Skeletal muscle satellite cell (primary cell): ENCODE measurements at regions not wholly inside any gene's neighbourhood (a gene's known extent, or its start where the extent isn't known, plus 50 kb on each side); places are given as distances from the start of the nearest gene placed in this dataset.
"Not testable (repeated sequence)": the region's sequence is repeated elsewhere in the genome, so short reads cannot be mapped to it uniquely, and the experiment has no call there.

Experiments
- H3K27me3 ChIP-seq: 2 replicates; pipeline ENCODE4 v1.7.0; 2013; ENCODE audit warnings: low read length; ENCODE audit not compliant: control insufficient read depth, insufficient read depth
- H3K36me3 ChIP-seq: 2 replicates; pipeline ENCODE4 v1.7.0; 2013; ENCODE audit warnings: mild to moderate bottlenecking, control low read depth, low read length; ENCODE audit not compliant: insufficient read depth
- H3K4me1 ChIP-seq: 2 replicates; pipeline ENCODE4 v1.7.0; 2013; ENCODE audit warnings: low read length; ENCODE audit not compliant: control insufficient read depth, insufficient read depth
- H3K4me2 ChIP-seq: 2 replicates; pipeline ENCODE4 v1.7.0; 2013; ENCODE audit warnings: mild to moderate bottlenecking, low read length
- H3K4me3 ChIP-seq: 2 replicates; pipeline ENCODE4 v1.7.0; 2013; ENCODE audit warnings: low read length
- H3K9ac ChIP-seq: 2 replicates; pipeline ENCODE4 v1.7.0; 2013; ENCODE audit warnings: mild to moderate bottlenecking, low read depth, low read length, moderate library complexity
- H3K9me3 ChIP-seq: replicated peaks from 2 replicates; pipeline ENCODE4 v1.7.0; 2013; ENCODE audit warnings: mild to moderate bottlenecking, control low read depth, low read length

GRCh38 chr12:47333271-47333858 lies 253.6 kb upstream of the AMIGO2 start:
- not testable (repeated sequence) for H3K9ac ChIP-seq, H3K9me3 ChIP-seq, H3K4me3 ChIP-seq, H3K27me3 ChIP-seq, H3K36me3 ChIP-seq, H3K4me1 ChIP-seq, H3K4me2 ChIP-seq

- Histone ChIP-seq H3K4me3 (no peak overlapping the region), H3K9me3 (no peaks in the 10 kb centered on the region), H3K36me3 (no peaks in the 10 kb centered on the region), H3K4me2 (no peak overlapping the region), H3K27me3 (no peaks in the 10 kb centered on the region), H3K4me1 (no peaks in the 10 kb centered on the region), H3K9ac (no peak overlapping the region)
Observed at GRCh38 chr12:47328831-47329545, 249.2 kb upstream of the AMIGO2 start.

- Histone ChIP-seq H3K27me3 (no peaks in the 10 kb centered on the region), H3K4me2 (no peak overlapping the region), H3K9me3 (no peaks in the 10 kb centered on the region), H3K4me1 (no peaks in the 10 kb centered on the region), H3K36me3 (no peaks in the 10 kb centered on the region), H3K9ac (no peak overlapping the region), H3K4me3 (no peak overlapping the region)
Observed at GRCh38 chr12:47326190-47326589, 246.4 kb upstream of the AMIGO2 start.

DNA sequence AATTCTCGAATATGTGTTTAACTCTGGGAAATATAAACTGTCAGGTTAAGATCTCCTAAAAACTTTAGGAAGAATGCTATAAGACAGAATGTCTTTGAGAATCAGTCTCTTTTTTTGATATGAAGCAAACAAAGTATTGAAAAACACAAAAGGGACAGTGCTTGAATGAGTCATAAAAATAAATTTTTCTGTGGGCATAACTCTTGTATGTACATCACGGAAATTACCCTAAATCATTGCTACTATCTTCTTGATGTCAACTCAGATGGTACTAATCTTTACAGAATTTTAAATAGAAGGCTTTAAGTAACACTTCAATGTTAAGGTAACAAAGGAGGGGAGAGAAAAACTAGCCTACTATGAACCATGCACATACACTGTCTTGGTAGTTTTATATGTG lies 244.0 kb upstream of the AMIGO2 start:
- Histone ChIP-seq H3K4me2 (no peak overlapping the region), H3K4me3 (no peak overlapping the region), H3K27me3 (no peaks in the 10 kb centered on the region)

GRCh38 chr12:47321436-47321835 lies 241.7 kb upstream of the AMIGO2 start:
- Histone ChIP-seq H3K4me1 (peaks cover 6% of the 10 kb centered on the region), H3K4me3 (no peak overlapping the region), H3K36me3 (no peaks in the 10 kb centered on the region)

More for the DNA sequence above, 244.0 kb upstream of the AMIGO2 start:
- Histone ChIP-seq H3K9ac (no peak overlapping the region), H3K9me3 (no peaks in the 10 kb centered on the region), H3K4me1 (no peaks in the 10 kb centered on the region), H3K36me3 (no peaks in the 10 kb centered on the region)

DNA sequence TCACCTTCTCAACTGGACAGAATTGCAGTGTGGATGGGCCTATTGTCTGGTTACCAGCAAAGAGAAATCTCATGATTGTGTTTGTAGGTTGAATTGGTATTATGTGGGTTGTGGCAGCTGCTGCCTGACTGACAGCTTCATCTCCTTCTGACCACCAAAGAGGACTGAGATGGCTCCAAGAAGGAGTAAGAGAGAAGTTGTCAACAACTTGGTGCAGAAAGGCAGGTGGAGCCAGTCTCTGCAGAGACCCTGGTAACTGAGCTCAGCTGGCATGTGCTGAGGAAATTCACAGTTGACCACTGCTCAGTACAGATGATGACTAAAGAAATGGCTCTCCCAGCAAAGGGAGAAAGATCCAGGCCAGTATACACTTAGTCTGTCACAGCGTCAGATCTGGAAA lies 240.0 kb upstream of the AMIGO2 start:
- H3K9me3 ChIP-seq, result no peaks in the 10 kb centered on the region
- no peak overlapping the region for H3K4me3 ChIP-seq
- H3K9ac ChIP-seq, result no peak overlapping the region
- H3K4me2 ChIP-seq, result no peak overlapping the region
- no peaks in the 10 kb centered on the region for H3K27me3 ChIP-seq
- peaks cover 6% of the 10 kb centered on the region for H3K4me1 ChIP-seq
- H3K36me3 ChIP-seq, result no peaks in the 10 kb centered on the region

More at GRCh38 chr12:47321436-47321835, 241.7 kb upstream of the AMIGO2 start:
- no peak overlapping the region for H3K9ac ChIP-seq
- H3K4me2 ChIP-seq, result no peak overlapping the region
- no peaks in the 10 kb centered on the region for H3K27me3 ChIP-seq
- no peaks in the 10 kb centered on the region for H3K9me3 ChIP-seq

GRCh38 chr12:47318963-47319362 lies 239.2 kb upstream of the AMIGO2 start:
- Histone ChIP-seq H3K9ac (no peak overlapping the region), H3K4me3 (no peak overlapping the region), H3K9me3 (no peaks in the 10 kb centered on the region)

GRCh38 chr12:47317175-47317915 lies 237.6 kb upstream of the AMIGO2 start:
- Histone ChIP-seq H3K9me3 (no peaks in the 10 kb centered on the region), H3K4me1 (peaks cover 6% of the 10 kb centered on the region), H3K36me3 (no peaks in the 10 kb centered on the region), H3K27me3 (no peaks in the 10 kb centered on the region), H3K4me2 (peak overlapping the region; percentile 57), H3K9ac (no peak overlapping the region), H3K4me3 (no peak overlapping the region)

More at GRCh38 chr12:47318963-47319362, 239.2 kb upstream of the AMIGO2 start:
- Histone ChIP-seq H3K4me1 (peaks cover 6% of the 10 kb centered on the region), H3K36me3 (no peaks in the 10 kb centered on the region), H3K4me2 (no peak overlapping the region), H3K27me3 (no peaks in the 10 kb centered on the region)

DNA sequence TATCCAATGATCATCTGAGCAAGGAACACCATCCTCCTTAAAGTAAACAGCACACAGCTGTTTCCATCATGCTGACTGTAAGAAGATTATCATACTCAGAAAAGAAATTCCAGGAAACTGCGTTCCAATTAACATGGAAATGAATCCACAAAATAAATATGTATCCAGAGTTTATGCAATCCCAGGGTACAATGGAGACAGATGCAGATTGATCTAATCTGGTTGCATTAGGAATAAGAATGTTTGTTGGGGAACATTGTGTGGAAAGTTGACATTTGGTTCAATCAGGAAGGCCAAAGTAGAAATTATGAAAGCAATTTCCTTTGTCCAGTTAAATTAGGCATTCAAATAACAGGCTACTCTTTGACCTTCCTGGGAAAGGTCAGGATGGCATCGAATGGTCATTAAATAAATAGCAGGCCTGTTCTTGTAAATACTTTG lies 236.9 kb upstream of the AMIGO2 start:
- H3K9ac ChIP-seq, result no peak overlapping the region
- no peaks in the 10 kb centered on the region for H3K36me3 ChIP-seq
- peaks cover 6% of the 10 kb centered on the region for H3K4me1 ChIP-seq
- H3K9me3 ChIP-seq, result no peaks in the 10 kb centered on the region
- no peaks in the 10 kb centered on the region for H3K27me3 ChIP-seq
- H3K4me3 ChIP-seq, result no peak overlapping the region
- peak overlapping the region; percentile 57 for H3K4me2 ChIP-seq

DNA sequence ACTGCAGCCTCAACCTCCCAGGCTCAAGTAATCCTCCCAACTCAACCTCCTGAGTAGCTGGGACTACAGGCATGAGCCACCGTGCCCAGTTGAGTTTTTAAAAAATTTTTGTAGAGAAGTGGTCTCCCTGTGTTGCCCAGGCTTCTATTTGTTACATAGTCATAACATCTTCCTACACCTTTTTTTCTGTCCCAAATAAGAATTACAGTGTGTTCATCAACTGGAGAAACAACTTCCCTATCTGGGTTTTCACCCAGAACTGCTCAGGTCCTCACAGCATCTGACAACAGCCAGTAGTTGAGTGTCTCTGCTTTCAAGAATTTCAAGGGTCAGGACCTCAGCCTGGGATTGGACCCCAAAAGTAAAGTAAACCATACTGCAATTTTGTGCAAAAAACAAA lies 235.2 kb upstream of the AMIGO2 start:
- Histone ChIP-seq H3K9me3 (no peaks in the 10 kb centered on the region), H3K4me1 (peaks cover 6% of the 10 kb centered on the region), H3K9ac (no peak overlapping the region), H3K27me3 (no peaks in the 10 kb centered on the region), H3K4me2 (no peak overlapping the region), H3K36me3 (no peaks in the 10 kb centered on the region), H3K4me3 (no peak overlapping the region)

GRCh38 chr12:47312808-47313426 lies 233.2 kb upstream of the AMIGO2 start:
- Histone ChIP-seq H3K4me1 (peaks cover 6% of the 10 kb centered on the region), H3K4me3 (no peak overlapping the region), H3K36me3 (no peaks in the 10 kb centered on the region), H3K9ac (no peak overlapping the region), H3K27me3 (no peaks in the 10 kb centered on the region), H3K4me2 (no peak overlapping the region), H3K9me3 (no peaks in the 10 kb centered on the region)
